ENCODE measurements at regions not wholly inside any gene's neighbourhood (a gene's known extent, or its start where the extent isn't known, plus 50 kb on each side); places are given as distances from the start of the nearest gene placed in this dataset.

DNA sequence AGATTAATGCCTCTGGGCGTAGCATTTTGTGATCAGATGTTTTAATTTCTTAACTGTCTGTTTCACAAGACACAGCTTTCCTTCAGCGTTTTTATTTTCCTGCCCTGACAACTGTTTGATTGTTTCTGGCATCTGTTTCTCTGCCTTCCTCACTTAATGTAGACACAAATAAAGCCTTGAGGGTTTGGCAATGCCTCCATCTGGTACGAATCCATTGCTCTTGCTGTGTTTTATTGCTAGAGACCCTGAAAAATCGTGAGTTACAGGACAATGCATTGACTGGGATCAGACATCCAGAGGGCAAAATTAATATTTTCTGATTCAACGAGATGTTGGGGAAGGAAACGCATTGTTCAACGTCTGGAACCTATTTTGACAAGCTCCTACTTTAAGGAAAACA is 363.5 kb downstream of the MRPL39 start:
- H3K27ac ChIP-seq = no peak overlapping the region
- TF ChIP-seq, protein P1, sequence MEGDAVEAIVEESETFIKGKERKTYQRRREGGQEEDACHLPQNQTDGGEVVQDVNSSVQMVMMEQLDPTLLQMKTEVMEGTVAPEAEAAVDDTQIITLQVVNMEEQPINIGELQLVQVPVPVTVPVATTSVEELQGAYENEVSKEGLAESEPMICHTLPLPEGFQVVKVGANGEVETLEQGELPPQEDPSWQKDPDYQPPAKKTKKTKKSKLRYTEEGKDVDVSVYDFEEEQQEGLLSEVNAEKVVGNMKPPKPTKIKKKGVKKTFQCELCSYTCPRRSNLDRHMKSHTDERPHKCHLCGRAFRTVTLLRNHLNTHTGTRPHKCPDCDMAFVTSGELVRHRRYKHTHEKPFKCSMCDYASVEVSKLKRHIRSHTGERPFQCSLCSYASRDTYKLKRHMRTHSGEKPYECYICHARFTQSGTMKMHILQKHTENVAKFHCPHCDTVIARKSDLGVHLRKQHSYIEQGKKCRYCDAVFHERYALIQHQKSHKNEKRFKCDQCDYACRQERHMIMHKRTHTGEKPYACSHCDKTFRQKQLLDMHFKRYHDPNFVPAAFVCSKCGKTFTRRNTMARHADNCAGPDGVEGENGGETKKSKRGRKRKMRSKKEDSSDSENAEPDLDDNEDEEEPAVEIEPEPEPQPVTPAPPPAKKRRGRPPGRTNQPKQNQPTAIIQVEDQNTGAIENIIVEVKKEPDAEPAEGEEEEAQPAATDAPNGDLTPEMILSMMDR (conservative IDR thresholded peaks at IDR 0.05) = no peak

GRCh38 chr21:25240974-25241373 is 366.3 kb downstream of the MRPL39 start:
- TF ChIP-seq, protein P1 (conservative IDR thresholded peaks at IDR 0.05) = no peak
- no peak overlapping the region for H3K27ac ChIP-seq

GRCh38 chr21:25234857-25235801 is 372.2 kb downstream of the MRPL39 start:
- TF ChIP-seq, protein P1 (conservative IDR thresholded peaks at IDR 0.05) = no peak
- H3K27ac ChIP-seq = no peak overlapping the region

DNA sequence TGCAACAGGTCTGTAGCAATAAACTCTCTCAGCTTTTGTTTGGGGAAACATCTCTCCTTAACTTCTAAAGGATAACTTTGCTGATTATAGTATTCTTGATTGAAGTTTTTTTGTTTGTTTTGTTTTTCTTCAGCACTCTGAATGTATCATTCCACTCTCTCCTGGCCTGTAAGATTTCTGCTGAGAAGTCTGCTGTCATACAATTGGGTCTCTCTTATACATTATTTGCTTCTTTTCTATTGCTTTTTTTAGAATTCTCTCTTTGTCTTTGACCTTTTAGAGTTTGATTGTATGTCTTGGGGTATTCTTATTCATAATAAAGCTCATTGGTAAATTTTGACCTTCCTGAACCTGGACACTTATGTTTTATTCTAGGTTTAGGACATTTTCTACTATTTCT is 386.3 kb downstream of the MRPL39 start:
- no peak overlapping the region for H3K27ac ChIP-seq
- TF ChIP-seq, protein P1 (conservative IDR thresholded peaks at IDR 0.05) = no peak

DNA sequence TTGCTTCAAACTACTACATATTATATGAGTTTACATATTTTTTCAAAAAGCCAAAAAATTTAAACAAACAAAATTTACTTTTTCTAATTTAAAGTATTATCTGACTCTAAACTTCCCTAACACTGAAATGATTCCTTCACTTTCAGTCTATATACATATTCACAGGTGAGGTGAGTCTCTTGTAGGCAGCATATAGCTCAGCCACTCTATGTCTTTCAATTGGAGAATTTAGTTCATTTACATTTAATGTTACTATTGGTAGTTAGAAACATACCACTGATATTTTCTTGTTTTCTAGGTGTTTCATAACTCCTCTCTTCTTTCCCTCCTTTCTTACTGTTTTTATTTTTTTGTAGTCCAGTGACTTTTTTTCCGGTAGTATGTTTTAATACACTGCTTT is 387.1 kb downstream of the MRPL39 start:
- no peak overlapping the region for H3K27ac ChIP-seq
- TF ChIP-seq, protein P1 (conservative IDR thresholded peaks at IDR 0.05) = no peak

DNA sequence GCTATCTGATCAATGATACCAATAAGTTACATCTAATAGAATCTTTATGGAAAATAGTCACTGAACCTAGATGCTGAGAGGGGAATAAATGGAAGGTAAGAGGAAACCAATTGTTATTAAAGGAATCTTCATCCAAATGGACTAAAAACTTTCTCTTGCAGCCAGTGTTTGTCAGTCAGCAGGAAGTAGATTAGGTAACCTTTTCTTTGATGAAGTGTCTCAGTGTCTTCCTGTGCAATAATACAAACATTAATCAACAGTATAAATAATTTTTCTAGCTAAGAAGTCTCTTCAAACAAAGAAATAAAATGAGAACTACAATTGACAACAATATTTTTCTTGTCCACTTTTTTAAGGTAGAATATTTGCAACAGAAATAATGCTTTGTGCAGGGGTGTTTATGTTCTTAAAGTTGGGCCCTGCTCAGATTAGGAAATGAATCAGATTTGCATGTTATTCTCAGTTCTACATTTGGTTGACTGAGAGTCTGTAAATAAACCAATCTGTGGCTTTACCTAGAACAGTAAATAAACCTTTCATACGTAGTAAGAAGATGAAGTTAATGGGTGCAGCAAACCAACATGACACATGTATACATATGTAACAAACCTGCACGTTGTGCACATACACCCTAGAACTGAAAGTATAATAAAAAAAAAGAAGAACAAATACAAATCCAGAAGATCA is 391.4 kb downstream of the MRPL39 start:
- H3K27ac ChIP-seq = no peak overlapping the region
- TF ChIP-seq, protein P1 (conservative IDR thresholded peaks at IDR 0.05) = no peak

GRCh38 chr21:25214676-25215075 is 392.6 kb downstream of the MRPL39 start:
- TF ChIP-seq, protein P1 (conservative IDR thresholded peaks at IDR 0.05) = no peak
- no peak overlapping the region for H3K27ac ChIP-seq

Data from VCaP (cell line).